ENCODE measurements at regions not wholly inside any gene's neighbourhood (a gene's known extent, or its start where the extent isn't known, plus 50 kb on each side); places are given as distances from the start of the nearest gene placed in this dataset.

DNA sequence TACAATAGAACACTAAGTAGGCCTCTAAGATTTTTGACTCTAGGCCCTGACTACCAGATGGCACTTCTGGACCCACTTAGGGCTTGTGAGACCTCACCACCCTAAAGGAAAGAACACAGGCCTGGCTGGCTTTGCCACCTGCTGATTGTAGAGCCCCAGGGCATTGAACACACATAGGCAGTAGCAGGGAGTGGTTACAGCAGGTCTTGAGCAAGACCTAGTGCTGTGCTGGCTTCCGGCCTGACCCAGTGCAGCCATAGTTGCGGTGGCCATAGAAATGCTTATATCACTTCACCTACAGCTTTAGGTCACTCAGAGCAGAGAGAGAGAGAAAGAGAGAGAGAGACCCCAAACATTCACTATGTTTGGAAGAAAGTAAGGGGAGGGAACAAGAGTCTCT, 223.2 kb downstream of the LRATD1 start:
- no peaks in the 10 kb centered on the region for H3F3A ChIP-seq (replicated peaks; ENCODE audit: insufficient read depth)
- 38% methylated on average over 2 of the region's 2 CpGs for WGBS (ENCODE audit: low lambda C conversion rate)
- H3K4me3 ChIP-seq (ENCODE audit: low read depth in 2 of 2, low read length in 1 of 2) = no peak overlapping the region
- H3K9me3 ChIP-seq = peaks cover 9% of the 10 kb centered on the region
- POLR2A ChIA-PET = no interaction called here
- no peaks in the 10 kb centered on the region for H3K9me2 ChIP-seq
- H2AFZ ChIP-seq (ENCODE audit: low read depth) = no peak overlapping the region
- H4K20me1 ChIP-seq (ENCODE audit: insufficient read depth) = no peaks in the 10 kb centered on the region
- H3K9ac ChIP-seq = no peak overlapping the region
- TF ChIP-seq TCF12 (IDR thresholded peaks at IDR 0.05) (no peak), SIN3A (IDR thresholded peaks at IDR 0.05; ENCODE audit: borderline replicate concordance, low read depth, low read length) (no peak), TAF1 (IDR thresholded peaks at IDR 0.05; ENCODE audit: borderline replicate concordance, low read depth, low read length) (no peak), FOXJ3 (CRISPR knock-in tag; IDR thresholded peaks at IDR 0.05) (no peak), NRF1 (IDR thresholded peaks at IDR 0.05; ENCODE audit: low read depth, low read length) (no peak), GATA2 (CRISPR knock-in tag; IDR thresholded peaks at IDR 0.05) (no peak), FOXM1 (IDR thresholded peaks at IDR 0.05; ENCODE audit: low read depth) (no peak), MXI1 (IDR thresholded peaks at IDR 0.05; ENCODE audit: low read depth, low read length) (no peak)
- TF ChIP-seq, protein P1, sequence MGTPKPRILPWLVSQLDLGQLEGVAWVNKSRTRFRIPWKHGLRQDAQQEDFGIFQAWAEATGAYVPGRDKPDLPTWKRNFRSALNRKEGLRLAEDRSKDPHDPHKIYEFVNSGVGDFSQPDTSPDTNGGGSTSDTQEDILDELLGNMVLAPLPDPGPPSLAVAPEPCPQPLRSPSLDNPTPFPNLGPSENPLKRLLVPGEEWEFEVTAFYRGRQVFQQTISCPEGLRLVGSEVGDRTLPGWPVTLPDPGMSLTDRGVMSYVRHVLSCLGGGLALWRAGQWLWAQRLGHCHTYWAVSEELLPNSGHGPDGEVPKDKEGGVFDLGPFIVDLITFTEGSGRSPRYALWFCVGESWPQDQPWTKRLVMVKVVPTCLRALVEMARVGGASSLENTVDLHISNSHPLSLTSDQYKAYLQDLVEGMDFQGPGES (IDR thresholded peaks at IDR 0.05; ENCODE audit: low read depth, low read length) = no peak
- TF ChIP-seq, protein P2, sequence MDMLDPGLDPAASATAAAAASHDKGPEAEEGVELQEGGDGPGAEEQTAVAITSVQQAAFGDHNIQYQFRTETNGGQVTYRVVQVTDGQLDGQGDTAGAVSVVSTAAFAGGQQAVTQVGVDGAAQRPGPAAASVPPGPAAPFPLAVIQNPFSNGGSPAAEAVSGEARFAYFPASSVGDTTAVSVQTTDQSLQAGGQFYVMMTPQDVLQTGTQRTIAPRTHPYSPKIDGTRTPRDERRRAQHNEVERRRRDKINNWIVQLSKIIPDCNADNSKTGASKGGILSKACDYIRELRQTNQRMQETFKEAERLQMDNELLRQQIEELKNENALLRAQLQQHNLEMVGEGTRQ (IDR thresholded peaks at IDR 0.05; ENCODE audit: borderline replicate concordance, low read depth, low read length) = no peak
- TF ChIP-seq, protein P3, sequence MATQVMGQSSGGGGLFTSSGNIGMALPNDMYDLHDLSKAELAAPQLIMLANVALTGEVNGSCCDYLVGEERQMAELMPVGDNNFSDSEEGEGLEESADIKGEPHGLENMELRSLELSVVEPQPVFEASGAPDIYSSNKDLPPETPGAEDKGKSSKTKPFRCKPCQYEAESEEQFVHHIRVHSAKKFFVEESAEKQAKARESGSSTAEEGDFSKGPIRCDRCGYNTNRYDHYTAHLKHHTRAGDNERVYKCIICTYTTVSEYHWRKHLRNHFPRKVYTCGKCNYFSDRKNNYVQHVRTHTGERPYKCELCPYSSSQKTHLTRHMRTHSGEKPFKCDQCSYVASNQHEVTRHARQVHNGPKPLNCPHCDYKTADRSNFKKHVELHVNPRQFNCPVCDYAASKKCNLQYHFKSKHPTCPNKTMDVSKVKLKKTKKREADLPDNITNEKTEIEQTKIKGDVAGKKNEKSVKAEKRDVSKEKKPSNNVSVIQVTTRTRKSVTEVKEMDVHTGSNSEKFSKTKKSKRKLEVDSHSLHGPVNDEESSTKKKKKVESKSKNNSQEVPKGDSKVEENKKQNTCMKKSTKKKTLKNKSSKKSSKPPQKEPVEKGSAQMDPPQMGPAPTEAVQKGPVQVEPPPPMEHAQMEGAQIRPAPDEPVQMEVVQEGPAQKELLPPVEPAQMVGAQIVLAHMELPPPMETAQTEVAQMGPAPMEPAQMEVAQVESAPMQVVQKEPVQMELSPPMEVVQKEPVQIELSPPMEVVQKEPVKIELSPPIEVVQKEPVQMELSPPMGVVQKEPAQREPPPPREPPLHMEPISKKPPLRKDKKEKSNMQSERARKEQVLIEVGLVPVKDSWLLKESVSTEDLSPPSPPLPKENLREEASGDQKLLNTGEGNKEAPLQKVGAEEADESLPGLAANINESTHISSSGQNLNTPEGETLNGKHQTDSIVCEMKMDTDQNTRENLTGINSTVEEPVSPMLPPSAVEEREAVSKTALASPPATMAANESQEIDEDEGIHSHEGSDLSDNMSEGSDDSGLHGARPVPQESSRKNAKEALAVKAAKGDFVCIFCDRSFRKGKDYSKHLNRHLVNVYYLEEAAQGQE (IDR thresholded peaks at IDR 0.05; ENCODE audit: low read depth, low read length) = no peak
- no peaks in the 10 kb centered on the region for H3K27me3 ChIP-seq (ENCODE audit: insufficient read depth)
- no peak for DNase-seq
- H3K27ac ChIP-seq (ENCODE audit: low read depth in 2 of 2, low read length in 1 of 2) = no peak overlapping the region
- no peaks in the 10 kb centered on the region for H3K4me1 ChIP-seq (ENCODE audit: control insufficient read depth in 1 of 2, insufficient read depth in 2 of 2, low read depth in 1 of 2, low read length in 1 of 2)
- H3K79me2 ChIP-seq (ENCODE audit: insufficient read depth) = no peaks in the 10 kb centered on the region
- H3K36me3 ChIP-seq (replicated peaks in 1 of 2; ENCODE audit: control insufficient read depth in 1 of 2, insufficient read depth in 2 of 2, low read length in 1 of 2) = no peaks in the 10 kb centered on the region
- CTCF ChIA-PET = interaction anchor here (0.6 kb wide), 1 partner anchor 129 kb away, joined by 3 read pairs; no protein-coding TSS in a partner anchor
- no peak overlapping the region for H3K4me2 ChIP-seq

DNA sequence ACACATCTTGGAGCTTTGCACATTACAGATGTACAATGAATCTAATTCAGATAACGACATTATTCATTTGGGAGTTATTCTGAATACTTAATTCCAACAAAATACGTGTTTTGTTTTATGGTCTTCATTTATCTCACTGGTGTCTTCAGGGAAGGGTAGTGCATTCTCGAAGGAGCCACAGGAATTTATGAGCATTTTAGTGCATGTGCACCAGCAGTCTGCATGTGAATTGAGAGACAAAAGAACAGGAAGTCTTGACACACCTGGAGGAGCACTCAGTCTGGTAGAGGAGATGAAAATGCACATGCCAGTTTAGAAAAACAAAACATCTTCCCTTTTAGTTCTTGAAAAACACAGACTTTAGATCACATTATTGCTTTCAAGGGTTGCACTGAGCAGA, 228.7 kb downstream of the LRATD1 start:
- Histone ChIP-seq H3K4me2 (no peak overlapping the region), H3K9ac (no peak overlapping the region), H4K20me1 (ENCODE audit: insufficient read depth) (no peaks in the 10 kb centered on the region), H3K4me3 (ENCODE audit: low read depth in 2 of 2, low read length in 1 of 2) (no peak overlapping the region), H3F3A (replicated peaks; ENCODE audit: insufficient read depth) (no peaks in the 10 kb centered on the region), H3K9me3 (peaks cover 9% of the 10 kb centered on the region), H2AFZ (ENCODE audit: low read depth) (no peak overlapping the region), H3K79me2 (ENCODE audit: insufficient read depth) (no peaks in the 10 kb centered on the region), H3K36me3 (replicated peaks in 1 of 2; ENCODE audit: control insufficient read depth in 1 of 2, insufficient read depth in 2 of 2, low read length in 1 of 2) (no peaks in the 10 kb centered on the region), H3K9me2 (no peaks in the 10 kb centered on the region), H3K27ac (ENCODE audit: low read depth in 2 of 2, low read length in 1 of 2) (no peak overlapping the region), H3K27me3 (ENCODE audit: insufficient read depth) (no peaks in the 10 kb centered on the region), H3K4me1 (ENCODE audit: control insufficient read depth in 1 of 2, insufficient read depth in 2 of 2, low read depth in 1 of 2, low read length in 1 of 2) (no peaks in the 10 kb centered on the region)
- 7% methylated on average over 3 of the region's 3 CpGs for WGBS (ENCODE audit: low lambda C conversion rate)
- DNase-seq = no peak
- CTCF ChIA-PET = no interaction called here
- POLR2A ChIA-PET = no interaction called here
- TF ChIP-seq TCF12 (IDR thresholded peaks at IDR 0.05) (no peak), TAF1 (IDR thresholded peaks at IDR 0.05; ENCODE audit: borderline replicate concordance, low read depth, low read length) (no peak), RCOR1 (IDR thresholded peaks at IDR 0.05; ENCODE audit: low read length) (no peak), SIN3A (IDR thresholded peaks at IDR 0.05; ENCODE audit: borderline replicate concordance, low read depth, low read length) (no peak), CHD2 (IDR thresholded peaks at IDR 0.05; ENCODE audit: low read length, partially characterized antibody) (no peak), FOSL2 (IDR thresholded peaks at IDR 0.05; ENCODE audit: borderline replicate concordance, low read depth) (no peak), YY1 (IDR thresholded peaks at IDR 0.05; ENCODE audit: low read depth) (no peak), RFX5 (IDR thresholded peaks at IDR 0.05; ENCODE audit: low read length) (no peak), JUND (IDR thresholded peaks at IDR 0.05) (no peak), GABPA (IDR thresholded peaks at IDR 0.05; ENCODE audit: low read depth) (no peak), GATA2 (CRISPR knock-in tag; IDR thresholded peaks at IDR 0.05) (no peak)
- TF ChIP-seq, protein P4, sequence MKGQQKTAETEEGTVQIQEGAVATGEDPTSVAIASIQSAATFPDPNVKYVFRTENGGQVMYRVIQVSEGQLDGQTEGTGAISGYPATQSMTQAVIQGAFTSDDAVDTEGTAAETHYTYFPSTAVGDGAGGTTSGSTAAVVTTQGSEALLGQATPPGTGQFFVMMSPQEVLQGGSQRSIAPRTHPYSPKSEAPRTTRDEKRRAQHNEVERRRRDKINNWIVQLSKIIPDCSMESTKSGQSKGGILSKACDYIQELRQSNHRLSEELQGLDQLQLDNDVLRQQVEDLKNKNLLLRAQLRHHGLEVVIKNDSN (IDR thresholded peaks at IDR 0.05; ENCODE audit: borderline replicate concordance, low read depth) = no peak
- TF ChIP-seq, protein P5, sequence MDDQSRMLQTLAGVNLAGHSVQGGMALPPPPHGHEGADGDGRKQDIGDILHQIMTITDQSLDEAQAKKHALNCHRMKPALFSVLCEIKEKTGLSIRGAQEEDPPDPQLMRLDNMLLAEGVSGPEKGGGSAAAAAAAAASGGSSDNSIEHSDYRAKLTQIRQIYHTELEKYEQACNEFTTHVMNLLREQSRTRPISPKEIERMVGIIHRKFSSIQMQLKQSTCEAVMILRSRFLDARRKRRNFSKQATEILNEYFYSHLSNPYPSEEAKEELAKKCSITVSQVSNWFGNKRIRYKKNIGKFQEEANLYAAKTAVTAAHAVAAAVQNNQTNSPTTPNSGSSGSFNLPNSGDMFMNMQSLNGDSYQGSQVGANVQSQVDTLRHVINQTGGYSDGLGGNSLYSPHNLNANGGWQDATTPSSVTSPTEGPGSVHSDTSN (IDR thresholded peaks at IDR 0.05) = no peak

All from SK-N-SH (cell line).